GM23338 (cell line): ENCODE measurements at regions not wholly inside any gene's neighbourhood (a gene's known extent, or its start where the extent isn't known, plus 50 kb on each side); places are given as distances from the start of the nearest gene placed in this dataset.

Experiments used
- ATAC-seq: fragments of 200-7000 bp; cut with Tn5 transposase; 3 replicates; pipeline ENCODE4 v1.9.1; 2020
- DNase-seq: peaks from one replicate; pipeline ENCODE4 v3.0.0-alpha.2; 2015; ENCODE audit warnings: low spot score
- H2AFZ ChIP-seq: fragments of 200-600 bp; sonication (generic); 2 replicates; pipeline ENCODE4 v1.8.0; 2016; ENCODE audit warnings: antibody characterized with exemption, mild to moderate bottlenecking, moderate library complexity
- H3F3A ChIP-seq: fragments of 200-600 bp; sonication (generic); replicated peaks from 2 replicates; pipeline ENCODE4 v1.8.0; 2017; ENCODE audit warnings: antibody characterized with exemption, mixed run types, low read depth
- H3K27ac ChIP-seq: fragments of 200-600 bp; sonication (generic); 2 replicates; pipeline ENCODE4 v1.6.1; 2016; ENCODE audit warnings: low read depth
- H3K27me3 ChIP-seq: fragments of 200-600 bp; sonication (generic); 2 replicates; pipeline ENCODE4 v1.8.0; 2016; ENCODE audit warnings: mild to moderate bottlenecking, mixed run types, moderate library complexity; ENCODE audit not compliant: insufficient read depth
- H3K36me3 ChIP-seq: fragments of 200-600 bp; sonication (generic); 2 replicates; pipeline ENCODE4 v1.8.0; 2016; ENCODE audit warnings: mild to moderate bottlenecking; ENCODE audit not compliant: insufficient read depth
- H3K4me1 ChIP-seq: fragments of 200-600 bp; sonication (generic); 2 replicates; pipeline ENCODE4 v1.8.0; 2016; ENCODE audit warnings: mild to moderate bottlenecking, moderate library complexity; ENCODE audit not compliant: insufficient read depth
- H3K4me2 ChIP-seq: fragments of 200-600 bp; sonication (generic); 2 replicates; pipeline ENCODE4 v1.7.1; 2017; ENCODE audit warnings: mixed run types
- H3K4me3 ChIP-seq: fragments of 200-600 bp; sonication (generic); 2 replicates; pipeline ENCODE4 v1.6.1; 2016; ENCODE audit warnings: mixed run types
- H3K79me2 ChIP-seq: fragments of 200-600 bp; sonication (generic); replicated peaks from 2 replicates; pipeline ENCODE4 v1.8.0; 2017; ENCODE audit warnings: mild to moderate bottlenecking; ENCODE audit not compliant: insufficient read depth
- H3K9me2 ChIP-seq: fragments of 200-600 bp; sonication (generic); 2 replicates; pipeline ENCODE4 v1.8.0; 2017; ENCODE audit not compliant: insufficient read depth
- H4K20me1 ChIP-seq: fragments of 200-600 bp; sonication (generic); replicated peaks from 2 replicates; pipeline ENCODE4 v1.8.0; 2017; ENCODE audit warnings: mild to moderate bottlenecking; ENCODE audit not compliant: insufficient read depth
- H3K27ac Mint-ChIP-seq: 2 replicates; pipeline ENCODE4 v1.8.0; 2020; ENCODE audit warnings: inconsistent platforms, mild to moderate bottlenecking, moderate library complexity, mixed read lengths
- H3K27me3 Mint-ChIP-seq: 3 replicates; pipeline ENCODE4 v1.8.0; 2022; ENCODE audit warnings: low read depth, mild to moderate bottlenecking, moderate library complexity, mixed read lengths, inconsistent platforms; ENCODE audit not compliant: insufficient read depth, poor library complexity
- H3K36me3 Mint-ChIP-seq: 3 replicates; pipeline ENCODE4 v1.8.0; 2021; ENCODE audit warnings: low read depth, mild to moderate bottlenecking, inconsistent platforms, moderate library complexity, mixed read lengths
- H3K4me1 Mint-ChIP-seq: 3 replicates; pipeline ENCODE4 v1.8.0; 2020; ENCODE audit warnings: mild to moderate bottlenecking, inconsistent platforms, mixed read lengths
- H3K4me3 Mint-ChIP-seq: 3 replicates; pipeline ENCODE4 v1.8.0; 2021; ENCODE audit warnings: moderate library complexity, mild to moderate bottlenecking, inconsistent platforms, mixed read lengths
- H3K9me3 Mint-ChIP-seq: 3 replicates; pipeline ENCODE4 v1.8.0; 2020; ENCODE audit warnings: moderate library complexity, mild to moderate bottlenecking, inconsistent platforms, mixed read lengths
- CREB1 ChIP-seq: fragments of 250-450 bp; sonication (Bioruptor Pico); IDR thresholded peaks from 2 replicates; pipeline ENCODE4 v1.5.0; 2020; ENCODE audit warnings: low read depth, mild to moderate bottlenecking, moderate library complexity
- CTCF ChIP-seq, 2 experiments: fragments of 200-600 bp in 1 of 2; sonication (generic) in 1 of 2; conservative IDR thresholded peaks; 2 replicates each; pipeline versions ENCODE4 v1.5.1 to v1.6.1; 2016 to 2017; ENCODE audit warnings: antibody characterized with exemption in 2 of 2, low read depth in 2 of 2, mild to moderate bottlenecking in 2 of 2, moderate library complexity in 1 of 2
- REST ChIP-seq: IDR thresholded peaks from one replicate; pipeline ENCODE4 v1.6.1; 2018; ENCODE audit warnings: antibody characterized with exemption; ENCODE audit not compliant: unreplicated experiment
- ZNF331 ChIP-seq: fragments of 250-450 bp; sonication (Bioruptor Pico); IDR thresholded peaks from 2 replicates; pipeline ENCODE4 v1.5.0; 2020; ENCODE audit warnings: low read depth, mild to moderate bottlenecking, moderate library complexity
- ZNF462 ChIP-seq: fragments of 250-450 bp; sonication (Bioruptor Pico); IDR thresholded peaks from 2 replicates; pipeline ENCODE4 v1.5.0; 2020; ENCODE audit warnings: mild to moderate bottlenecking, moderate library complexity

- no peak for TF ChIP-seq ZNF462 (CRISPR knock-in tag)
- TF ChIP-seq ZNF331 (CRISPR knock-in tag), result no peak
- TF ChIP-seq CTCF (conservative IDR thresholded peaks at IDR 0.05; ENCODE audit: low read depth in 2 of 2), result no peak
- TF ChIP-seq CREB1 (CRISPR knock-in tag), result no peak
Measured at GRCh38 chr6:47363736-47364135, 54.0 kb upstream of the TNFRSF21 start (continued).

DNA sequence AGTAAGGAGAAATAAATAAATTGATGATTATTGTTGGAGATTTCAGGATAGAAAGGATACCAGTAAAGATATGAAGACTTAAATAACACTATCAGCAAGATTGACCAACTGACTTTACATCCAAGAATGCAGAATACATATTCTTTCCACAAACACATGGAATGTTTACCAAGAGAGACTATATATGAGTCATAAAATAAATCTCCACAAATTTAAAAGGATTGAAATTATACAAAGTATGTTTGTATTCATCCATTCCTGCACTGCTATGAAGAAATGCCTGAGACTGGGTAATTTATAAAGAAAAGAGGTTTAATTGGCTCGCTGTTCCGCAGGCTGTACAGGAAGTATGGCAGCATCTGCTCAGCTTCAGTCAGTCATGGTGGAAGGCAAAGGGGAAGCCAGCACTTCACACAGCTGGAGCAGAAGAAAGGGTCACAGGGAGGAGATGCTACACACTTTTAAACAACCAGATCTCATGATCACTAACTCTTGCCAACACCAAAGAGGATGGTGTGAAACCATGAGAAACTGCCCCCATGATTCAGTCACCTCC lies 56.7 kb upstream of the TNFRSF21 start:
- H4K20me1 ChIP-seq, result no peaks in the 10 kb centered on the region
- no peaks in the 10 kb centered on the region; the same call in 1 of the 2 replicates for H3K4me1 ChIP-seq
- Mint-ChIP-seq H3K9me3 (no peaks in the 10 kb centered on the region), H3K4me1 (peaks cover 10% of the 10 kb centered on the region), H3K4me3 (no peak overlapping the region), H3K36me3 (no peaks in the 10 kb centered on the region; the same call in 2 of the 3 replicates), H3K27me3 (peaks cover 1% of the 10 kb centered on the region), H3K27ac (no peak overlapping the region)
- H3K9me2 ChIP-seq, result no peaks in the 10 kb centered on the region
- no peak overlapping the region for H3K27ac ChIP-seq
- no peak overlapping the region for H3K4me2 ChIP-seq
- H3K79me2 ChIP-seq, result no peaks in the 10 kb centered on the region
- H3K4me3 ChIP-seq, result no peak overlapping the region
- ATAC-seq (no peak), DNase-seq (no peak)
- no peaks in the 10 kb centered on the region for H3F3A ChIP-seq
- H2AFZ ChIP-seq, result no peak overlapping the region
- H3K36me3 ChIP-seq, result no peaks in the 10 kb centered on the region
- H3K27me3 ChIP-seq, result no peaks in the 10 kb centered on the region
- TF ChIP-seq REST, result no peak
